NB4 (cell line): ENCODE measurements at regions not wholly inside any gene's neighbourhood (a gene's known extent, or its start where the extent isn't known, plus 50 kb on each side); places are given as distances from the start of the nearest gene placed in this dataset.

Experiments used
- MYC ChIP-seq: IDR thresholded peaks from 2 replicates; pipeline ENCODE4 v1.6.1; 2011; ENCODE audit warnings: low read depth, low read length
- POLR2A ChIP-seq: IDR thresholded peaks from 2 replicates; pipeline ENCODE4 v1.6.1; 2011; ENCODE audit warnings: mild to moderate bottlenecking; ENCODE audit not compliant: insufficient read length; ENCODE audit errors: extremely low read depth
- TF ChIP-seq, protein P1 (sequence below): IDR thresholded peaks from one replicate; pipeline ENCODE4 v1.5.1; 2012; ENCODE audit warnings: low read depth, low read length
- TF ChIP-seq, protein P2 (sequence below): IDR thresholded peaks from 2 replicates; pipeline ENCODE4 v1.6.1; 2011; ENCODE audit warnings: low read depth, low read length

DNA sequence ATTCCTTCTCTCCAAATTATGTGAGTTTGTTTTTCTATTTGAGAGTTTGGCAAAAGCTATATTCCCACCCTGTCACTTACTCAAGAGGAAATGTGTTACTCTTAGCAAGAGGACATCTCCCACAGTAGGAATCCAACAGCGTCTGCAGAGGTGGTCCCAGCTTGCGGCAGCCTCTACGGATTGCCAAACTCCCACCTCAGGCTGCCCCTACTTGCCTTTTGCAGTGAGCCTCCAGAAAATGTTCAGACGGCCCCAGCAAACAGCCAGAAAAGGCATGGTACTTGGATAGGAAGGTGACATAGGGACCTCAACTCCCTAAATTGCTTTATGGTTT is 158.4 kb downstream of the SUCLG1 start:
- TF ChIP-seq POLR2A (no peak), MYC (no peak)
- TF ChIP-seq, protein P1, sequence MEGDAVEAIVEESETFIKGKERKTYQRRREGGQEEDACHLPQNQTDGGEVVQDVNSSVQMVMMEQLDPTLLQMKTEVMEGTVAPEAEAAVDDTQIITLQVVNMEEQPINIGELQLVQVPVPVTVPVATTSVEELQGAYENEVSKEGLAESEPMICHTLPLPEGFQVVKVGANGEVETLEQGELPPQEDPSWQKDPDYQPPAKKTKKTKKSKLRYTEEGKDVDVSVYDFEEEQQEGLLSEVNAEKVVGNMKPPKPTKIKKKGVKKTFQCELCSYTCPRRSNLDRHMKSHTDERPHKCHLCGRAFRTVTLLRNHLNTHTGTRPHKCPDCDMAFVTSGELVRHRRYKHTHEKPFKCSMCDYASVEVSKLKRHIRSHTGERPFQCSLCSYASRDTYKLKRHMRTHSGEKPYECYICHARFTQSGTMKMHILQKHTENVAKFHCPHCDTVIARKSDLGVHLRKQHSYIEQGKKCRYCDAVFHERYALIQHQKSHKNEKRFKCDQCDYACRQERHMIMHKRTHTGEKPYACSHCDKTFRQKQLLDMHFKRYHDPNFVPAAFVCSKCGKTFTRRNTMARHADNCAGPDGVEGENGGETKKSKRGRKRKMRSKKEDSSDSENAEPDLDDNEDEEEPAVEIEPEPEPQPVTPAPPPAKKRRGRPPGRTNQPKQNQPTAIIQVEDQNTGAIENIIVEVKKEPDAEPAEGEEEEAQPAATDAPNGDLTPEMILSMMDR, result no peak
- TF ChIP-seq, protein P2, sequence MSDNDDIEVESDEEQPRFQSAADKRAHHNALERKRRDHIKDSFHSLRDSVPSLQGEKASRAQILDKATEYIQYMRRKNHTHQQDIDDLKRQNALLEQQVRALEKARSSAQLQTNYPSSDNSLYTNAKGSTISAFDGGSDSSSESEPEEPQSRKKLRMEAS, result no peak
